Activated CD4-positive, CD25-positive, alpha-beta regulatory T cell (primary cell): ENCODE measurements at regions not wholly inside any gene's neighbourhood (a gene's known extent, or its start where the extent isn't known, plus 50 kb on each side); places are given as distances from the start of the nearest gene placed in this dataset.

ENCODE experiments used
- DNase-seq, 4 experiments: peaks; one replicate each; lab custom pipeline; 2025; lab: John Stamatoyannopoulos, UW

DNA sequence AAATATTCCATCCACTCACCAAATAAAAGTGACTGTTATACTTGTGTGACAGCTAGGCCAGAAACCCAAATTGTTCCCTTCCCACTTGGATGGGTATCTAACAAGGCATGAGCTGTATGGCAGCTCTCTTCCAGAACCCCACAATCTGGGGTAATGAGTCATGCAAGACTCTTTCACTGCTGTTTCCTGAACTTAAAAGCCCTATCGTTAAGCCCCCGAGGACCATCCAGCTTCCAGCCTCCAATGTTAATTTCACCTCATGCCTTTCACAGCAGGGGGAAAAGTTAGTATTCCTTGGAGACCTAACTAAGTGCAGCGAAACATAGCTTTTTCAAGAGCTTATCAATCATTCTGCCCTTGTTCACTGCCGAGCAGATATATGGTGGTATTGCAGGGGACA is 368.6 kb upstream of the HSFY2 start:
- no peak for DNase-seq

DNA sequence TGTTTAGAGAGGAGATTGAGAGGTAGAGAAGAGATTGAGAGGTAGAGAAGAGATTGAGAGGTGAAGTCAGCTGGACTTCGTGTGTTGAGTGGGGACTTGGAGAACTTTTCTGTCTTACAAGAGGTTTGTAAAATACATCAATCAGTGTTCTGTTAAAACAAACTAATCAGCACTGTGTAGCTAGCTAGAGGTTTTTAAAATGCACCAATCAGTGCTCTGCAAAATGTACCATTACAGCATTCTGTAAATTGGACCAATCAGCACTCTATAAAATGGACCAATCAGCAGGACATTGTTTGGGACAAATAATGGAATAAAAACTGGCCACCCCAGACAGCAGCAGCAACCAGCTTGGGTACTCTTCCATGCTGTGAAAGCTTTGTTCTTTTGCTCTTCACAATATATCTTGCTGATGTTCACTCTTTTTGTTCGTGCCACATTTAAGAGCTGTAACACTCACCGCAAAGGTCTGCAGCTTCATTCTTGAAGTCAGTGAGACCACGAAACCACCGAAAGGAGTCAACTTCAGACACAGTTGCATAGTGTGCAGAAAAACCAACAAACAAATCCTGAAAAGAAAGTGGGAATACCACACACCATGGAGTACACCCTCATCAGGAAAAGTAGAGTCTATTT is 366.9 kb upstream of the HSFY2 start:
- no peak for DNase-seq

DNA sequence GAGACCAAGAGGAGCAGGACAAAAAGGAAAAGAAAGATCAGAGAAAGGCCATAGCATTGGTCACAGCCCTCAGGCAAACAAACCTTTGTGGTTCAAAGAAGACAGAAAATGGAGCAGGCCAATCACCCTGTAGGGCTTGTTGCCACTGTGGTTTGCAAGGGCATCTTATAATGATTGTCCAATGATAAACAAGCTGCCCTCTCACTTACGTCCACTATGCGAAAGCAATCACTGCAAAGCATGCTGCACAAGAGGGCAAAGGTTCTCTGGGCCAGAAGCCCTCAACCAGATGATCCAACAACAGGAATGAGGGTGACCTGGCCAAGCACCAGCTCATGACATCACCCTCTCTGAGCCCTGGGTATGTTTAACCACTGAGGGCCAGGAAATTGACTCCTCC is 360.9 kb upstream of the HSFY2 start:
- DNase-seq, result no peak

DNA sequence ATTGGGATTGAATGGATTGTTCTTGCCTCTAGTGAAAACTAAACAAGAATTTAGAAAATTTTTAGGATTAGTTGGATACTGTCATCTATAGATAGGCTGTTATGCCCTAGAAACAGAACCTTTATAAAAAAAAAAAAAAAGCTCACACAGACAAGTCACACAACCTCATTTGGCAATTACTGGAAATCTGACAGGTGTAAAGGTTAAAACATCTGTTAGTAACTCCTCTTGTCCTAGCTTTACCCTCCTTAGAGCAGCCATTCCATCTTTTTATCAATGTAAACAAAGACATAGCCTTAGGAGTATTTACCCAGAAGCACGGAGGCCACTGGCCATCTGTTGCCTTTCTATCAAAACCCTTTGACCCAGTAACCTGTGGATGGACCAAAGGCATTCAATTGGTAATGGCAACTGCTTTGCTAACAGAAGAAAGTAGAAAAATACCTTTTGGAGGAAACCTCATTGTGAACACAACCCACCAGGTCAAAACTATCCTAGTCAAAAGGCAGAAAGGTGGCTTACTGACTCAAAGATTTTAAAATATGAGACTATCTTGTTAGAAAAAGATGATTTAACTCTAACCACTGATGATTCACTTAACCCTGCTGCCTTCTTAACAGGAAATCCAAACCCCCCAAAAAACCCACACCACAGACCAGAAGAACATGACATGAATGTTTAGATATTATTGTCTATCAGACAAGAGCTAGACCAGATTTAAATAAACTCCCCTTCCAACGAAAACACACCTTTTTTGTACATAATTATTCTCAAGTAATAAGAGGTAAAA is 357.2 kb upstream of the HSFY2 start:
- no peak for DNase-seq

DNA sequence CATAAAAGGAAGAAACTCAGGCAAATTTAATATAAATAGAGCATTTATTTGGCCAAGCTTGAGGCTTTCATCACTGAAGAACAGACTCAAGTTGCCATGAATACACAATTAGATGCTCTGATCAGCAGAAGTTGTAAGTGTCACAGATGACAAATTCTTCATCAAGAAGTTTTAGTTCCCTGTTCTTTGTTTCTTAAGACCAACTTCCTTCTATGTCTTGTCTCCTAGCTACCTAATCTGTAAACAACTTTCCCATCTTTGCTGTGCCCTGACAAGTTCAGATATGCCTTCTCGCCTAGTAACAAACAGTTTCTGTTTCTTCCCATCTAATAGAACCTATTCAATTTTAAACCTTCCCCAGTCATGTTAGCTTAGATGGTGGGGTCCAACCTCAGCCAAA is 353.4 kb upstream of the HSFY2 start:
- DNase-seq, result no peak

DNA sequence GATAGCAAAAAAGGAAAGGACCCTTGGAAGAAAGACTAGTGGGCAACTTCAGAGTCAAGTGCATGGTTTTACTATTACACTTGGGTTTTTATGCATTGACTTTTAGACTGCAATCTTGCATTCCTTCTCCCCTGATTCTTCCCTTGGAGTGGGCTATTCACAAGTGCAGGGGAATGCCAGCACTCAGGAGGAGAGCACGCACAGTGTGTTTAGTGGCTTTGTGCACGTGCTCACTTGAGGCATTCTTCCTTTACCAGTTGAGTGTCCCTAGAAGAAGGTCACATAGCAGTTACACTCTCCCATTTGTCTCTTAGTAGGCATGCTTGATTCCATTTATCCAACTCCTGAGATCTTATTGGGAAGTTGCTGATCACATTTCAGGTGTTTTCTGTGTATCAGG is 351.1 kb upstream of the HSFY2 start:
- DNase-seq, result no peak

DNA sequence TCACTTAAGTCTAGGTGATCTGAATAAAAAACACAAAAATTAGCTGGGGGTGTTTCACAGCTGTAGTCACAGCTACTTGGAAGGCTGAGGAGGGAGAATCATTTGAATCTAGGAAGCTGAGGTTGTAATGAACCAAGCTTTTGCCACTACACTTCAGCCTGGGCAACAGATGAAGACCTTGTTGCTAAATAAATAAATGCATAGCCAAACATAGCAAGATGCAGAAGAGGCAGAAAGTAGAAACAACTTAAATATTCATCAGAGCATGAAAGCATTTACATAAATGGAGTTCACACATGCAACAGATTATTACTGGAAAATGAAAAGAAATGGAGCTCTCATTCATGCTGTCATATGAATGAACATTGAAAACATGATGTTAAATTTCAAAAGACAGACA is 348.9 kb upstream of the HSFY2 start:
- DNase-seq, result no peak

DNA sequence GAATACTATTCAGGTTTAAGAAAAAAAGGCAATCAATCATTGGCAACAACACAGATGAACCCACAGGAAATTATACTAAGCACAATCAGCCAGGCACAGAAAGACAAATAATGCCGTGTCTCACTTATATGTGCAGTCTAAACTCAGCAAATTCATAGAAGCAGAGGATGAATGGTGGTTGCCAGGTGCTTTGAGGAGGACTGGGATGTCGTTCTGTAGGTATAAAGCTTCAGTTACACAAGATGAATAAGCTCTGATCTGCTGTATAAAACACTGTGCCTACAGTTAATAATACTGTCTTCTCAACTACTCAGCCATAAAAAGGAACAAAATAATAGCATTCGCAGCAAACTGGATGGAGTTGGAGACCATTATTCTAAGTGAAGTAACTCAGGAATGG is 324.8 kb upstream of the HSFY2 start:
- no peak for DNase-seq

DNA sequence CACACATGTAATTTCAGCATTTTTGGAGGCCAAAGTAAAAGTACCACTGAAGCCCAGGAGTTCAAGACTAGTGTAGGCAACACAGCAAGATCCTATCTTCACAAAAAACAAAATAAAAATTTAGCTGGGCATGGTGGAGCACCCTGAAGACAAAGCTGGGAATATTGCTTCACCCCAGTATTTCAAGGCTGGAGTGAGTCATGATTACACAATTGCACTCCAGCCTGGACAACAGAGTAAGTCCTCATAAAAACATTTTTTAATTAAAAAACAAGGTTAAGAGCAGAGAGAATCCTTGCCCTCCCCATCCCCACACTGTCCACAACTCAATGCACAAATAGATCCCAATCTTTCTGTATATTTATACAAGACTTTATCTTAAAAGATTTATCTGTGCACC is 321.9 kb upstream of the HSFY2 start:
- no peak for DNase-seq

DNA sequence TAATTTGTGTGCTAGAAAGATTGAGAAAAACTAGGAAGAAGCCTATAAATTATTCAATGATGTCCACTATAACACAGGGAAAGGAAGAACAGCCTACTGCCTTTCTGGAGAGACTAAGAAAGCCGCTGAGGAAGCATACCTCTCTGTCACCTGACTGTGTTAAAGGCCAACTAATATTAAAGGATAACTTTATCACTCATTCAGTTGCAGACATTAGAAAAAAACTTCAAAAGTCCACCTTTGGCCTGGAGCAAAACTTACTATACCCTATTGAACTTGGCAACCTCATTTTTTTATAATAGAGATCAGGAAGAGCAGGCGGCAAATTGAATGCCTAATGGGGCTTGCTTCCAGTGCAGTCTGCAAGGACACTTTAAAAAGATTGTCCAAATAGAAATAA is 309.5 kb upstream of the HSFY2 start:
- no peak for DNase-seq

DNA sequence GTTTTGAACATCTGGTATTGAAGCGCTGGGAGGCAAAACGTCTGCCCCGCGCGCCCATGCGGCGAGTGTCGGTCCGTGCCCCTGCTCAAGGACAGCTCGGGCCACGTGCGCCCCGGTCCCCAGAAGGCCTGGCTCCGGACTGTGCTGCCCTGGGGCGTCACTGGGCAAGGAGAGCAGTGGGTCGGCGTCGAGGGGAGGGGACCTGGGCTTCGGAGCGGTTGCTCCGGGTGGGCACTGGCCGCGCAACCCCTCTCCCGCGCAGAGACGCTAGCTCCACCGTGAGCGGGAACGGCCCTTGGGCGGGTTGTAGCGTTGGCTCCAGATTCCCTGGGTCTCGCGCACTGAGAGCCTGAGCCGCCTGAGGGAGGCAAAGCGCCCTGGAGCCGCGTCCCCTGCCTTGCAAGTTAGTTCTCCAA is 304.2 kb upstream of the HSFY2 start:
- no peak for DNase-seq

DNA sequence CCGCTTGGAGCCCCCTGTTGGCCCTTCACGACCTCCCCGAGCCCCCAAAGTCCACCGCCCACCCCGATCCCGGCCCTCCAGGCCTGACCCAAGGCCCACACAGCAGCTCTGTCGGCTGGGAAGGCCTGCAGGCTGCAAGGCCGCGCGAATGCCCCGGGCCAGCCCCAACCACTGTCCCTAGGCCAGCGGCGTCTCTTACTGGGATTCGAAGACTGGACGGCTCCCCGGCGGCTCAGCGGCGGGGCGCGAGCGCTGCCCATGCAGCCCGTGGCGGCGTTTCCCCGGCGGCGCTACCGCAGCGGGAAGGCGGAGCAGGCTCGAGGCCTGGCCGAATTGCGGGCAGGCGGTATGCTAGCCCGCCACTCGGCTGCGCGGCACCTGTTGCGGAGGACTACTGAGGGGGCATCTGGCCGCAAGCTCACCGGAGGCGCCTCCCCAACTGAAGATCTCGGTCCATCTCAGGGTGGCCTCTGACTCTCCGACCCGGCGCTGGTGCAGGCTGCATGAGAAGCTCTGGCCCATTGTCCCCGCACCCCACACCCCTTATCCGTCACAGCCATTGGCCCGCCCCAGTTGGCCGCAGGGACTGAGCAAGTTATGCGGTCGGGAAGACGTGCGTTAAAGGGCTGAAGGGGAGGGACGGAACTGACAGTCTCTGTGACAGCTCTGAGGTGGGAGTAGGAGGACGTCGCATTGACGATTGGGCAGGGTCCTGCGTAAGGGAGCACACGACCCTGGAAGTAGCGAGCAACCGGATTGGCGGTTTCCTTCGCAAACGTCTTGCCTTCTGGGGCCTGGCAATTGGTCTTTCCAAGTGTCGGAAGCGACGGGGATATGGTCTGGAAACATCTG is 303.5 kb upstream of the HSFY2 start:
- no peak for DNase-seq

DNA sequence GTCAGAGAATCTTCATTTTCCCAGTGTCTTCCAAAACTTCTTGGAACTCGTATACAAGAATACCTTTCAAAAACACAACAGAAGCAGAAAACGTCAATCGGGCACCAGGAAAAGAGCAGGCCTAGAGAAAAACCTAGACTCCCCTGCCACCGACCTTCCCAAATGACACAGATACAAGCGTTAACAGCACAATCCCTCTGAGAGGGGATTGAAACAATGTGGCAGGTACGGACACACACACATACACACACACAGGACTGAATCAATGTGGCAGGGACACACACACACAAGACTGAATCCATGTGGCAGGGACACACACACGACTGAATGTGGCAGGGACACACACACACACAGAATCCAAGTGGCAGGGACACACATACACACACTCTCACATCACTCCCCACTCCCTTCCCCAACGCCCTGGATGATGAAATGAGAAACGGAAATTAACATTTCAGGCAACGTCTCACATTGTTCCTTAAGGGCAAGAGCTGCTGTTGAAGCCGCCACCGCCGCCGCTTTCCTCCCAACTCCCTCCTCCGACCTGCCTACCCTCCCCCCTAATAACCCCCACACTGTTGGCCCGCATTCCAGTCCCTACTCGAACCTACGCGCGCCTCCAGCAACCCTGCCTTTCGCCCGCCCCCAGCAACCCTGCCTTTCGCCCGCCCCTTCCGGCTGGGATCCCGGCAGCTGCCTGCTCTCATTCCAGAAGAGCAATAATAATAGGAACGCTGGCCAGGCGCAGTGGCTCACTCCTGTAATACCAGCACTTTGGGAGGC is 302.1 kb upstream of the HSFY2 start:
- DNase-seq, result no peak

DNA sequence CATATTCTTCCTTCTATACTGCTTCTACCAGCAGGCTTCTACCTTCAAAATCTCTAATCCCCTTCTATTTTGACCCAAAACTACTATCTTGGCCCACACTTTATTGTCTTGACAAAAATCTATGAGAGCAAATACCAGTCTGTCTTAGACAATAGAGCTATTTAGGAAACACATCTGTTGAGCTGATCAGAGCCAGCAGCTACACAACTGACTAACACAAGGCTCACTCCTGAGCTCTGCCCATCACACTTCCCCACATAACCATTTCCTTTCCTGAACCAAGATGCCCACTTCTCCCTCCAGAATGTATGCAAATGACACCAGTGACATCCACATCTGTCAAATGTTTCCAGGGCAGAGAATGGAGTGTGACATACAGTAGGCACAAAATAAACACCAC is 293.9 kb upstream of the HSFY2 start:
- no peak for DNase-seq

DNA sequence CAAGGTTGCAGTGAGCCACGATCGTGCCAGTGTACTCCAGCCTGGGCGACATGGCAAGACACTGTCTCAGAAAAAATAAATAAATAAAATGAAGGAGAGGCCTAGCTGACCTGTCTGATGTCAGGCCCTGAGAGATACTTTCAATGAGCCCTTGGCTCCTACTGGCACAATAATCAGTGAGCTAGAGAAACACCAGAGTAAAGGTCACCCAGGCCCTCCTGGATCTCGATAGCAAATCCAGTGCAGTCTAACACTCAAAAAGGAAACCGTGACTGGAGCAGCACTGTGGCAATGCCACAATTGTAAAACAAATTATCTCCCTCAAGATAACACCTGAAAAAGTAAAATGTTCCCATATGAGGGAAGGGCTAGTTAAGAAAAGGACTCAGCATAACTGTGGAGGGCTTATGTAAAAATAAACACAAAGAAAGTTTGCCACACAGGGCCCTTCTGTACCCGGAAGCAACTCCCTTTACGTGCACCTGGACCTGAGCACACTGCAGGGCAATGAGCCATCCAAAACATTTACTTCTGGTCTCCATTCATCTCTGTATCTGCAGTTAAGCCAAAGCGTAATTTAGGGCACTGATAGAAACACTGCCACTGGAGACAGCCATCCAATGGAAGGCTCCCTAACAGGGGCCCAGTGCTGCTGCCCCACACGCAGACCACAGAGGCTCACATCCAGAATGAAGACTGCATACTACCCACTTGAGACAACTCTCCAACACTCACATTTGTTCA is 293.1 kb upstream of the HSFY2 start:
- DNase-seq, result no peak

DNA sequence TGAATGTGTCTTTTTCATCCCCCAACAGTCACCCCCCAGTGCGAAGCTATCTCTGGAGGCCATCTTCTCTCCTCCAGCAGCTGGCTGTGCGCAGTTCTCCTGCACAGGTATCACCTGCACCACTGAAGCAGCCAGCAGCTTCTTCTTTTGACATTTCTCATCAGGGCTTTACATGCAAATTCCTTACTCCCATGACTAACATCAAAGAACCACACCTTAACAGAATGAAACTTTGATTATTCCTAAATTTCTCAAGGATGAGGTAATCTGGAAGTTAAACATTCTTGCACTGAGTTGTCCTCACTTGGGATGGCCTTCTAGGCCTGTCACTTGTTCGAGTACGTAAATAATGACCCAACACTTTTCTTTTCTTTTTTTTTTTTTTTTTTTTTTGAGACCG is 291.6 kb upstream of the HSFY2 start:
- no peak for DNase-seq

DNA sequence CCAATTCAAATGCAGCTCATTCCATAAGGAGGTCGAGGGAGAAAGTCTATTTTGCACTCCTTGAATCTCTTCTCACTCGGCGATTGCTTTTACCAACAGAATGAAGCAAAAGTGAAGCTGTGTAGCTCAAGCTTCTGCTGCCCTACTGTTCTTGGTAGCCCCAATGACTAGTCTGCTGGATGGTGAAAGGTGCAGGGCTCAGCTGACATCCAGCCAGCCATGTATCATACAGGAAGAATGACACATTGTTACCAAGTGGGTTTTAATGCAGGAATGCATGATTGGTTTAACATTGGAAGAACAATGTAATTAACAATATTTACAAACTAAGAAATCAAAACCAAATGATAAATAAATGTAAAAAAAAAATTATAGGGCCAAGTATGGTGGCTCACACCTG is 286.2 kb upstream of the HSFY2 start:
- DNase-seq, result no peak

DNA sequence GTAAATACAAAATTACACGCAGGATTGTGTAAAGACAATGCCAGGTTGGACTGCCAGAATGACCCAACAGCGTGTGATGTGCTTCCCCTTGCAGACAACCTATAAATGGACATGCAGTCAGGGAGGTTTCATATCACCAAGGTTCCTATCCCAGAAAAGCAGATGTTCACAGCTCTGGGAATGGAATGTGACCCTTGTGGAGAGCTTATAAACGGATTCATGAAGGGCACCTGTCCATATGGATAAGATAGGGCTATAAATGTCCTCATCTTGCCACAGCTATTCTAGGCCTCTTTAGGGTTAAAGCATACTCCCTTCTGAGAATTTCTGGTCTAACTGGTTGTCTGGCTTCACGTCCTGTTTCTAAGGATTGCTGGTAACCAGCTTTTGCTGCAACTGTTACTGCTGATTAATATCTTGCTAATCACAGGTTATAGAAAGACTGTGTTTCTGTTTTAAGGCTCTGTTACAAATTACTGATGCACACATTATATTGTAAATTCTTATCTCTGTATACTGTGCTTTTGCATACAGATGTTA is 285.4 kb upstream of the HSFY2 start:
- DNase-seq, result no peak

DNA sequence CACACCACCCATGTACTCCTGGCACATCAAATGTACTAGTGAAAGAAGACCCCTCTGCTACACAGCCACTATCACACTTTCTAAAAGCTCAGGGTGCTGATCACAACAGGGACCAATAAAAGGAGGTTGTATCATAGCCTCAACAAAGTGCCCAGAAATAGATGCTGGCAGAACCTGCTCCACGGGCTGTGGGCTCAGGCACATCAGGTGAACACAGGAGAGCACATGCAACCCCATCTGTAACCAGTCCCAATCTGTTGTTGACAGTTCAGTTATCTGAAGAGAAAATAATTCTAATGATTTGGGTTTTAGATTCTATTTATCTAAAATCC is 282.6 kb upstream of the HSFY2 start:
- no peak for DNase-seq

DNA sequence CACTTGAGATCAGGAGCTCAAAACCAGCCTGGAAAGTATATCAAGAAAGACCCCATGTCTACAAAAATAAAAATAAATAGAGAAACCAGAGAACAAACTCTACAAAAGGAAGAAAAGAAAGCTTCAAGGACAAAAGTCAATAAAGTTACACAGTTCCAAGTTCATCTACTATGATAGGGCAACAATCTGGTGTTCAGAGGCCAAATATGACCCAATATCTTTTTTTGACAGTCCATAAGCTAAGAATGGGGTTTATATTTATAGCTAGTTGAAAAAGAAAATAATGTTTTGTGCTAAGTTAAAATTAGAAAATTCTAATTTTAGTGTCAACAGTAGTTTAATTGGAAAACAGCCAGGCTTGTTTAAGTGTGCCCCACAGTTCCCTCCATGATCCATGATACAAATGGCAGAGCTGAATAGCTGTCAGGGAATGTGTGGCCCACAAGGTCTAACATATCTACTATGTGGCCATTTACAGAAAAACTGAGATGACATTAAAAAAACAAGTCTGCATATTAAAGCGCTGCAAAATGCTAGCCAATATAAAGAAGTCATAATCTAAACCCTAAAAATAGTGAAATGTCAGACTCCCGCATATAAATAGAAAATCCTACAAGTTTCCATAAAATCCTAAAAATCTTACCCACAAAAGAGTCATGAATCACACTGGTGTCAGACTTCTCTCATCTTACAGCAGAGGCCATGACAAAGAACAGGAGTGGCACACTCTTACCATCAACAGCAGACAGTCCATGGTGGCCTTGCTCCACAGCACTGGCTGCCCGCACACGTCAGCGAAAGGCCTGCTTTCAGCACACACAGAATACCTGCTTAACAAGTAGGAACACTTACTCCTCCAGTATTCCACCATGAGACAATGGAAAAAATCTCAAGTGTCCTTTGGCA is 281.9 kb upstream of the HSFY2 start:
- no peak for DNase-seq
